GM19397 (cell line): ENCODE measurements at regions not wholly inside any gene's neighbourhood (a gene's known extent, or its start where the extent isn't known, plus 50 kb on each side); places are given as distances from the start of the nearest gene placed in this dataset.
"Not testable (repeated sequence)": the region's sequence is repeated elsewhere in the genome, so short reads cannot be mapped to it uniquely, and the experiment has no call there.

Experiments used
- ATAC-seq: cut with Tn5 transposase; IDR thresholded peaks from one replicate; pipeline ENCODE4 v1.9.1; 2021; ENCODE audit warnings: mild to moderate bottlenecking, moderate library complexity; ENCODE audit not compliant: unreplicated experiment

DNA sequence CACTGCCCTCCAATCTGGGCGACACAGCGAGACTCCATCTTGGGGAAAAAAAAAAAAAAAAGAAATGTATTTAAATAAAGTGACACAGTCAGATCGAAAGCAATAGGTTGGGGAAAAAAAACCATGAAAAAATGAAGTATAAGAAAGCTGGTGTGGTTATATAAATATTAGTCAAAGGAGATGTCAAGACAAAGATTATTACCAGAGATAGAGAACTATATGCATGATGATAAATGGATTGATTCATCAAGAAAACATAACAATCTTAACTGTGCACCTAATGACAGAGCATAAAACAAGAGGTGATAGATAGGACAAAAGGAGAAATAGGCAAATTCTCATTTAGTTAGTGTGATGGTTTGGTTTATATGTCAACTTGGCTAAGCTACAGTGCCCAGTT is 146.9 kb upstream of the AHI1 start:
- ATAC-seq: no peak

- no peak for ATAC-seq
Observed at GRCh38 chr6:135647521-135647920, 150.0 kb upstream of the AHI1 start.

GRCh38 chr6:135651964-135652755 is 154.6 kb upstream of the AHI1 start:
- peak; percentile 87 for ATAC-seq

GRCh38 chr6:135655055-135655454 is 157.5 kb upstream of the AHI1 start:
- ATAC-seq: no peak

DNA sequence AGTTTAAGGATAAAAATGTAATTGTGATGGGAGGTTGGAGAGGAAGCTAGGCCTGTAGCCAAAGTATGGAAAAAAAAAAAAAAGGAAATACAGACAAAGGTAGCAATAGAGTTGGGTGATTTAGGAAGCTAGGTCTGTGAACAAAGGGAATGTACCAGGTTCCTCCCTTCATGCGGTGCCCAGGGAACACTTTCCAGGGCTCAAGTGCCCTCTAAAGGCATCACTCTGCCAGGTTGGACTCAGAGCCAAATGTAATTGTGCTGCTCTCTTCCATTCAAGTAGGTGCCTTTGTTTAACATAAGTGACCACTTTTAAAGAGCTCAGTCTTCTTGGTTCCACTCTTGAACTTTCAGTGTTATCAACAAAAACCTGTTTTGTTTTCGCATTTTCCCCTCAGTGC is 159.7 kb upstream of the AHI1 start:
- ATAC-seq: no peak

DNA sequence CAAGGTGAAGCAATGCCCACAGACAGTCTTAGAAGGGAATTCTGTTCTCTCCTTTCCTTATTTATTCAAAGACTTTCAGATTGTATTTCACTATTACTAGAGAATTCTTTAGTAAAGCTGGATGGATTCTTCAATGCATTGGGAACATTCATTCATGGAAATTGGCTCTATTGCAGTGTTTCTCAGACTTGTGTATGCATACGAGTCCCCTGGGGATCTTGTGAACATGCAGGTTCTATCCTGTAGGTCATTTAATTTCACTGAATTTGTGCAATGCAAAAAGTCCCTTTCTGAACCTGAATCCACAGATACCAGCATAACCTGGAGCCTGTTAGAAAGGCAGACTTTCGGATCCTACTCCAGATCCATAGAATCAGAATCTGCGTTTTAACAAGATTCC is 160.9 kb upstream of the AHI1 start:
- ATAC-seq: no peak

GRCh38 chr6:135658916-135659315 is 161.4 kb upstream of the AHI1 start:
- no peak for ATAC-seq

GRCh38 chr6:135664527-135664926 is 167.0 kb upstream of the AHI1 start:
- ATAC-seq: no peak

- ATAC-seq: no peak
Observed at GRCh38 chr6:135665935-135666334, 168.4 kb upstream of the AHI1 start.

DNA sequence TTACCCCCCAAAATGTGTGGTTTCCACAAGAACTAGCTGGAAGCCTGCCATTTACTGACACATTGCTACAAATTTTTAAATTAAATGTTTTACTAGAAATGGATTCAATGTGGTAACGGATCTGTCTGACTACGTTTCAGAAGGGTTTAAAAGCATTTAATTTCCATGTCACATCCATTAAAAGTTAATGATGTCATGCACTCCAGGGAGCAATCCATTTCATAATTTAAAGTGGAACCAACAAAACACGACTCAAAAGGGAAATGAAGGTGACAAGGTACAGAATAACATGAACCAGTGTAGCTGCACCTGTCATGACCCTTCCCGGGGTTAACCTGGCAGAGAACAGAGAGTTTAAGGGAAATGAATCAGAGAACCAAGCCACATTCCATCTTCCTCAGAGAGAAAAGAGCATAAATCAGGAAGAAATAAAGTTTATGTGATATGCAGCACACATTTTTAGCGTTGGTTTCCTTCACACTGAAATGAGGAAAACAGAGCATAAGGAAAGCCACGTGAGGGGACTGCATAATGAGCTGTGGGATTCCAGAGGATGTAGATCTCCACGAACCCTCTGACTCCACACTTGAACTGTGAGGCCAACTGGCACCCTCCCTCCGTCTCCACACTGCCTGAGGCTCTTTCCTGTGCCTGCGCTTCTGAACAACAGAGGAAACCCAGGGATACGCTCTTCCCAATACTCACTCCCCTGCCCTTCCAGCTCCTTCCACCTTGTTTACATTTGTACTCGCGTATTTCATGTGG is 170.3 kb upstream of the AHI1 start:
- no peak for ATAC-seq

GRCh38 chr6:135672256-135672655 is 174.7 kb upstream of the AHI1 start:
- no peak for ATAC-seq

DNA sequence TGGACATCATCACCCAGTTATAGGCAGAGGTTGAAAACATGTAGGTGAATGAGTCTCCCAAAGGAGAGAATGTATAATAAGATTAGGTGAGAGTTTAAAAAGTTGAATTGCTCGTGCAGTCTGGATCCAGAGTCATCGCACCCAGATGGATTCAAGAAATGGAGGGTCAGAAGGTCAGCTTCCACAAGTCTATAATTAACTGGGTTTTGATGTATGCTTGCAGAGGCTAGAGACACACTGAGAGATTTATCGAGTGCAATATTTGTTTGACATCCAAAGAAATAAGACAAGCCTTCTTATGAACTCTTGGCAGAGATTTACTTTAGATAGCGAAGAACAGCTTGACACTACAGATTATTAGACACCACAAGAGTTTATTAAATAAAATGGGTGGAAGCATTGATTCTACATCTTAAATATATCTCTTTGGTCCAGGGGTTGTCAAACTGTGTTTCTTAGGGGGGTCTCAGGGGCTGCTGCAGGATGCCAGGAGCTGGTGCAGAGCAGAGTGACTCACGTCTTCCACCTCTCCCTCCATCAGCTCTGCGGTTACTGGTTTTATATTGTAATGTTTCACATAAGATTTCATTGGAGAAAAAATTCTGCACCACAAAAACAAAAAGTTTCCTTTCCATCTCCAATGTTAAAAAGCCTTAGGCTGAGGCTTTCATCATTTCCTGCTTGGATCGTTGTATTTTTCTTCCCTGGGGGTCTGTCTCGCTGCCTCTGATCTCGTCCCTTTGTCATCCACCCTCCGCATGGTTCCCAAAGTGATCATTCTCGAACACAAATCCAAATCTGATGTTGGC is 176.2 kb upstream of the AHI1 start:
- ATAC-seq: no peak

GRCh38 chr6:135675026-135675425 is 176.5 kb upstream of the PDE7B start:
- no peak for ATAC-seq

DNA sequence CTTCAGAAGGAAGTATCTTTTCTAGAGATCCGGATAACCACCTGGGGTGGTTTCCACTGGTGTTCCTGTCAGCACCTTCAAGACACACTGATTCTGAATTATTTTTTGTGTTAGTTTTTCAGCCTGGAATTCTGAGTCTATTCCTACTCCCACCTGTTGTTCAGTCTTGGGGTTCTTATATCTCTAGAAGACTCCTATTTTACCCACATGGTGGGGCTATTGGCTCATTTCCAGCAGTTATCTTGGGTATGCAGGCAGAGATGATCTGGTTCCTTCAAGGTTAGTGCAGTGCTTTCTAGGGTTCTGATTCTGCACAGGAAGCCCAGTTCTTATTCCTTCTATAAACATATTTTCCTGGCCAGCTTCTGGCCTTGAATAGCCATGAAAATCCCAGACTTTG is 175.6 kb upstream of the PDE7B start:
- no peak for ATAC-seq

DNA sequence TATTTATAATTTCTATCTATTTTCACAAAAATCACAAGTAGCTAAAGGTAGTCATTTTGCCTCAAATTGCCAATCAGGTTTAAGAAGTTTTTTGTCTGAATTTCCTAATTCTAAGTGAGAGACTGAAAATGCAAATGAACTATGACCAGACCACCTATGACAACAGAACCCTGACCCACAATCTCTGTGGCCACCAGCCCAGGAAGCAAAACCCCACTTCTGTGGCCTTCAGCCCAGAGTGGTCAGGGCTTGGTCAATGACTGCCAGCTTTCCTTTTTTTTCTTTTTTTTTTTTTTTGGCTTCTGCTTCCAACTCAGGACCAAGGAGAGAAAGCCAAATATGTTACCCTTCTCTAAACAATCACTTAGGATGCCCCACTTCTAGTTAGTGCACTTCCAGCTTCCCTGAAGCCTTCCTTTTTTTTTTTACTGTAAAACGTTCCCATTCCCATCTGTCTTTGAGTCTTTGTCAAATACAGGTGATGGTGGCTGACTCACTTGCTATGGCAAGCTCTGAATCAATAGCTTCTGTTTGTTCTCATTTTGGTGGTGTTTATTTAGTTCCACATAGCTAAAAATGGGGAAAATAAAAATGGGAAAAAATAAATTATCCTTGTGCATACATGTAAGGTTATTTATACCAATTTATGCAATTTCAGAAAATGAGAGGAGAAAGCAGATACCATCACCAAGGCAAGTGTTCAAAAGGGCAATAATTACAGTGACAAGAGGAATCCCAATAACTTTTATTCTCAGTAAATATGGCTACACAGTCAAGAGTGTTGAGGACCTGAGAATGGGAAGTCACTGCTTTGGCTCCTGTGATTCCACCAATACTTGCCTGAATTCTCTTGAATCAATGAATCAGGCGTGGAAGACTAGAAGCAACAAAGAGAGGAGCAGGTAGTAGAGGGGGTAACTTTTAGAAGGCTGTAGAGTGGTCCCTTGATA is 170.3 kb upstream of the PDE7B start:
- no peak for ATAC-seq

DNA sequence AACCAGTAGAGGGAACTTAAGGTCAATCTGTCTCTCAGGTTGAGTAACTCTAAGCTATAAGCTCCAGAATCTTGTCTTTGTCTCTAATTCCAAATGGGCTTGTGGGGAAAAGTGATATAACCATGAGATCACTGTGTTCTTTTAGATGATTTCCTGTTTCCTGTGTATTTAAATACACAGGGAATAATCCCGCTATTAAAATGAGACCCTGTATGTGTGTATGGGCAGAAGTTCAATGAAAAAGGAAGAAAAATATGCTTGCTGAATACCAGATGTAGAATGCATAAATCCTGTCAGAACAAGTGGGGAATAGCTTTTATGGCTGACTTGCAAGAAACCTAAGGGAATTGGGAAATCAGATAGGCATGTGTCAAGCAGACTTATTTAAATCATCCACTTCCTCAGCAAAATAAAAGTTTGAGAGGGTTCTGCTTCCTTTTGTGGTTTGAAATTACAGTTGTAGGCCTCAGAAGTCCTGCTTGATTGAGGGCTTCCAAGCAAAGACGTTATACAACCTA is 164.7 kb upstream of the PDE7B start:
- ATAC-seq: no peak

DNA sequence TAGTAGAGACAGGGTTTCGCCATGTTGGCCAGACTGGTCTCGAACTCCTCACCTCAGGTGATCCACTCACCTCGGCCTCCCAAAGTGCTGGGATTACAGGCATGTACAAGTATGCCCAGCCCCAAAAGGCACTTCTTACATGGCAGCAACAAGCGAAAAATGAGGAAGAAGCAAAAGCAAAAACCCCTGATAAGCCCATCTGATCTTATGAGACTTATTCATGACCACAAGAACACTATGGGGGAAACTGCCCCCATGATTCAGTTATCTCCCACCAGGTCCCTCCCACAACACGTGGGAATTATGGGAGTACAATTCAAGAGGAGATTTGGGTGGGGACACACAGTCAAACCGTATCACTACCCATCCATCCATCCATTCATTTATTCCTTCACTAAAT is 163.0 kb upstream of the PDE7B start:
- not testable (repeated sequence) for ATAC-seq

DNA sequence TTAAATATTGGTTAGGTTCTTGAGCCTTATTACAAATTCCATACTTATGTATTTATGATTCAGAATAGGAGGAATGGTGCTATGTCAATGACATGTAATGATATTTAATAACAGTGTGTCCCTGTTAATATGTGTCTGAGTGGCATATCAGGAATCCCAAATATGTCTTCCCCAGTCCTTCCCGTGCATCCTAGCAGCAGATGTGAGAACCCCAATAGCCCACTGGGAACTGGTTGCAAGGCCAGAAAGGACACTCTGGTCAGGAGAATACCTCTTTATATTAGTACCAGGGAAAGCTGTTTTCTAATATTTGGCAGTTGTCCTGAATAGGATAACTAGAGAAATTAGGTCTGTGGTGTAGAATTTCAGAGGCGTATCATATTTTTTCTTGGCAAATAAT is 159.1 kb upstream of the PDE7B start:
- ATAC-seq: no peak

GRCh38 chr6:135693811-135694370 is 157.6 kb upstream of the PDE7B start:
- no peak for ATAC-seq

DNA sequence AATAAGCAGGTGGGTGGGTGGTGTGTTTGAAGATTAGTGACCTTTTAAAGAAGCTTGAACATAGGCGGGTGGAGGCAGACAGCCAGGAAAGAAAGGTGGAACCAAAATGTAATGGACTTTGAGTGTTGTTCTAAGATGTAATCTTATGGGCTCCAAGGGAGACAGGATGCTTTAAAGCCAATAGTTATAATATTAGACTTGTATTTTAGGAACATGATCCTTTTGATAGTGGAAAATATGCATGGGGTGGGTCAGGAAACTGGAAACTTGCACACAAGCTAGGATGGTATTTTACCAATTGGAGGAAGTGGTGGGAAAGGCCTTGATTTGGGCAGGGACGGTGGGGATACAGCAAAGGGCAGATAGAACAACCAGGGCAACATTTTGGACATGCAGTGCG is 151.8 kb upstream of the PDE7B start:
- ATAC-seq: no peak
